GM18520 (cell line): ENCODE measurements at regions not wholly inside any gene's neighbourhood (a gene's known extent, or its start where the extent isn't known, plus 50 kb on each side); places are given as distances from the start of the nearest gene placed in this dataset.

Source experiments
- ATAC-seq: cut with Tn5 transposase; IDR thresholded peaks from one replicate; pipeline ENCODE4 v1.9.1; 2021; ENCODE audit not compliant: unreplicated experiment

DNA sequence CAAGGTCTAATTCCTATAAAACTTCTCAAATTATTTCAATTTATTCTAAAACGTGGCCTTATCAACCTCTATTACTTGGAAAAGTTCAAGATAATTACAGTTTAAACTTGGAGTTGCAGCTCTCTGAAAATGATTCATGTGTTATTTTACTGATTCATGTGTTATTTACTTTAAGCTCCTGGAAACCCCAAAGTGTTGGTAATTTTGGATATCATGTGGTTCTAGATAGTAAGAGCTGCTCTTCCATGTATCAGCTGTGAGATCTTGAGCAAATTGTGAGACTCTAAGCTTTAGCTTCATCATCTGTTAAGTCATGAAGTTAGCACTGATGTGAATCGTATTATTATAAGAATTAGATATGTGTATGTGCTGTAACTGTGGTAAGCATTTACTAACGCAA, 749.2 kb downstream of the TLE4 start:
- ATAC-seq: no peak

DNA sequence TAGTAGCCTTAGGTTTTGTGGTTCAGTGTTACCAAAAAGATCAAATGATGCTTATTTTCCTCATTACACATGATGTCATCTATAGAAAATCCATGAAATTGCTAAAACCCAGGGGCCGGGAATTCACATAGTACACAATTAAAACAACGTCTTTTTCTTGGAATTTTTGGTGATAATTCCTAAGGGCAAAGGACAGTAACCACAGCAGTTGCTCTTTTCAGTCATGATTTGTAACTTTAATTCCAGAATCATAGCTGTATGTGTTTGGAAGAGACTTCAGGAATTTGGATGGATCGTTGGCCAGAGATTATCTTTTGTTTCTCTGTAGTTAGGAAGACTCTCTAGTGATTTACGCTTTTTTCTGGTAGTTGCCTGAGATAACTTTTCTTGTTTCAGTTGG, 748.7 kb downstream of the TLE4 start:
- no peak for ATAC-seq

DNA sequence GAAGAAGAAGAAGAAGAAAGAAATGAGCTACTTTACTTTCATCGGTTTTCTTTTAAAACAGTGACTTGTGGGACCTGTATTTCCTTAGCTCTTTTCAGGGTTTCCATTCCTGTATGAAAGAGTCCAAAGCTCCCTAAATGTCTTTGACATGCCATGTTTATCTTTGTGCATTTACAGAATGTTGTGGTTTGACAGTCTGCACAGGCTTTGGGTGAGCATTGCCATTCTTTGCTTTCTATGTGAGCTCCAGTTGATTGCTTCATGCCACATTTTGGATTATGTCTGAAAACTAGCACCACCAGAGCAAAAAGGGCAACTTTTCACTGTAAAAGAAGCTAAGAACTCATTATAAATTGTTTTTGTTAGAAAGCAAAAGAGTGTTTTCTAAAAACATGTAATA, 733.4 kb downstream of the TLE4 start:
- no peak for ATAC-seq

DNA sequence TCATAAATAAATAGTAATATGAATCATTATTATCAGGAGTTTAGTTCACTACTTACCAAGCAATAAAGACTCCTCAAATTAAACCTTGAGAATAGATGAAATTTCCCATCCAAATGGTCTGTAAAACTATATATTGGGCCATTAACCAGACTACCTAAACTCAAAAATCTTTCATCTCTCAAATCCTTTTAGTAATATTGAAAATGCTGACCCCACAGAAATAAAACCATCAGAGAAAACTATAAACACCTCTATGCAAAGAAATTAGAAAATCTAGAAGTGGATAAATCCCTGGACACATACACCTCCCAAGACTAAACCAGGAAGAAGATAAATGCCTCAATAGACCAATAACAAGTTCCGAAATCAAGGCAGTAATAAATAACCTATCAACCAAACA, 723.2 kb downstream of the TLE4 start:
- ATAC-seq: no peak

DNA sequence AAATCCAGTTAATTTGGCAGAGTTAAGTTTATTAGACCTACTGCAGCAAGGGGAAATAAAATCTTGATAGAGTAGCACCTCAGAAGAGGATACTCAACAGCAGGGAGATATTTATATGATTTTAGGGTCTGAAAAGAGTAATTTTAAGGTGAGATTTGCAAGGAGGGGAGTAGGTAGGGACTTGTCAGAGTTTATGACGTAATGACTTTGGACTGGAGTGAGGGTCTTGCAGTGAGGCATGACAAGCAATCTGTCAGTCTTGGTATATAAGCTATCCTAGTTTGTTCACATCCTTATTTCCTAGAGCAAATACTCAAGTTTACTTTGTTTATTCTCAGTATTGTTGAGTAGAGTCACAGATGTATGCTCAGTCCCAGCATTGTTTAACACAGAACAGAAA, 722.6 kb downstream of the TLE4 start:
- no peak for ATAC-seq

DNA sequence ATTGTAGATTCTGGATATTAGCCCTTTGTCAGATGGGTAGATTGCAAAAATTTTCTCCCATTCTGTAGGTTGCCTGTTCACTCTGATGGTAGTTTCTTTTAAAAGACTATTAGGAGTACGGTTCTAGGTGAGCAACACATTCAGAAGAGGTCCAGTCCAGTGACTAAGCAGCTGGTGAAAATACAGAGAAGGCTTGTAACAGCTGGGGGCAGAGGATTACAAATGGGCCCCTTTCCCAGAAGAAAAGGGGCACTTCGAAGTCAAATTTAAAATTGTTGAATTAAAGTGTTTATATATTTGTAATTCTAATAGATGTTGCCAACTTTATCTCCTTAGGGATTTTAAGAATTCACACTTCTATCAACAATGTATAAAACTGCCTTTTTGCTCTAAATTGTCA, 720.5 kb downstream of the TLE4 start:
- ATAC-seq: no peak

DNA sequence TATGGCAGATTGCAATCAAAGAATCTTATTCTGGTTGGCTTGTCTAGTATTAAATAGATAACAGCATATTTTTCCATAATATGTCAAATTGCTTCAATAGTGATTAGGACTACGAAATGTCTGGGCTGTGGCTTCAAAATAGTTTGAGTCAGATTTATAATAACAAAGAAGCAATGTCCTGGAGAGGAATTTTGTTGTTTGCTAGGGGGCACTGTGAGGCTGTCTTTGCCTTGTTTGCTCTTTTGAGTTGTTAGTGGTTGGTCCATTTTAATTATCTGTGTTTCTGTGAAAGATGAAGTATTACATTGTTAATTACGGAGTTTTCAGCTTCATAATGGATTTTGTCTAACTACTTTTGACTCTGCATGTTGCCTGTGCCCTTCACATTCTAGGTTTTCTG, 713.6 kb downstream of the TLE4 start:
- no peak for ATAC-seq

DNA sequence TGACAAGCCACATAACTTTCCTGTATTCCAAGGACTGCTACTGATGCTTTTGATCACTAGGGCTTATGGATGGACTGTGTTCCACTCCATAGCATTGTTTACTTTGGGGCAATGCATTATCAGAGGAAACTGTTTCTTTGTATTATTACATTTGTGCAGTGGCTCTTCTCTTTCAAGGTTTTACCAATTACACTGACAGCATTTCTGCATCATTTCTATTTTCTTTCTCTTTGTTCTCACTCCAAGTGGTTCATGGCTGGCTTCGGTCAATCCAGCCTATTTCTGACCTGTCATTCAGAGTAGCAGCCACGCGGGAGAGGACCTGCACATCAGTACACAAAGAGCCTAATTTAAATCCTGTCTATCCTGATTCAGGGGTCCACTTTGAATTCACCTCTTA, 711.0 kb downstream of the TLE4 start:
- no peak for ATAC-seq

DNA sequence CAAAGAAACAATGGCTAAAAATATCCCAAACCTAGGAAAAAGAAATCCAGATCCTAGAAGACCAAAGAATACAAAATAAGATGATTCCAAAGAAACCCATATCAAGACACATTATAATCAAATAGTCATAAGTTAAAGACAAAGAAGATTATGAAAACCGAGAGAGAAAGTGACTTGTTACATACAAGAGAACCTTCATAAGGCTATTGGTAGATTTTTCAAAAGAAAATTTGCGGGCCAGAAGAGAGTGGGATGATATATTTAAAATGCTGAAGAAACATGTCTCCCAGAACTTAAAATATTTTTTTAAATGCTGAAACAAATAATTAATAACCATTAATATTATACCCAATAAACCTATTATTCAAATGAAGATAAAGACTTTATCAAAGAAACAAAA, 687.3 kb downstream of the TLE4 start:
- ATAC-seq: no peak

DNA sequence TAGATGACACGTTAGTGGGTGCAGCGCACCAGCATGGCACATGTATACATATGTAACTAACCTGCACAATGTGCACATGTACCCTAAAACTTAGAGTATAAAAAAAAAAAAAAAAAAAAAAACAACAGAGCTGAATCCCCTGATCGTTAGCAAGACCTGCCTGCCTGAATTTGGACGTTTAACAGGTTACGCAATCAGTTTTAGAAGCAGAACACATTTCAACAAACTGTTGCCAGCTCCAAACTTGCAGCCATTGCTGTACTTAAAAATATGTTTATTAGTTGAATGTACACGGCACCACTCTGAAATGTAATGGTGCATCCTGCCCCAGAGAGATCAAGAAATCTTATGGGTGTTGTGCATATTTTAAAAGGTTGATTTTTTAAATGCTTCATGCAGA, 680.0 kb downstream of the TLE4 start:
- no peak for ATAC-seq

DNA sequence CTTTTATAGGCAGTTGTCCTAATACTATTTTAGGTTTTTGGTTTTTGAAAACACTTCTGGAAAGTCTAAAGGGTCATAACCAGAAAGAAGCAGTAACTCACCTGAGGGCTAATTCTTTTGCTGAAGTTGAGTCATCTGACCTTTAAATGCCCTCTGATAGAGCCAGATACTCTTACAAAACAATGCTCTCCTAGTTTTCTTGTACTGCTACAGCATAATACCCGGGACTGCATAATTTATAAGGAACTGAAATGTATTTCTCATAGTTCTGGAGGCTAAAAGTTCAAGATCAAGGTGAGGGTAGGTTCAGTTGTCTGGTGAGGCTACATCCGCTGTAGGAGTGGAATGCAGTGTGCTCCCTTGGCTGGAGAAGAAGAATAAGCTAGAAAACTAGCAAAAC, 670.3 kb downstream of the TLE4 start:
- no peak for ATAC-seq

DNA sequence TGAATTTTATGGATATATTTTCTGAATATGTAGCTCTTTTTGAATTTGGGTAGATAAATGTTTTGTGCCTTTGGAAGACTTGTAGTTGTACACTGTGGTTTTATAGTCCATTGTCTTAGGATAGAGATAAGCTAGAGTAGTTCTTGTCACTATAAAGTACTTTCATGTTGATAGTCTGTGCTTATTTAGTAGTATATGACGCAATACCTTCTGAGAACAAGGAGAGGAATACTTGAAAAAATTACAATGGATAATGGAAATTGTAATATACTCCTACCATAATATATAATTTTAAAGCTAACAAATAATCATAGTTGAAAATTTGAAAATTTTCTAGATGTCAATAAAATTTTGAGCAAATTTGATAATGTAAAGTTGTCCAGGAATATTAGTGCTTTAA, 664.0 kb downstream of the TLE4 start:
- ATAC-seq: no peak

DNA sequence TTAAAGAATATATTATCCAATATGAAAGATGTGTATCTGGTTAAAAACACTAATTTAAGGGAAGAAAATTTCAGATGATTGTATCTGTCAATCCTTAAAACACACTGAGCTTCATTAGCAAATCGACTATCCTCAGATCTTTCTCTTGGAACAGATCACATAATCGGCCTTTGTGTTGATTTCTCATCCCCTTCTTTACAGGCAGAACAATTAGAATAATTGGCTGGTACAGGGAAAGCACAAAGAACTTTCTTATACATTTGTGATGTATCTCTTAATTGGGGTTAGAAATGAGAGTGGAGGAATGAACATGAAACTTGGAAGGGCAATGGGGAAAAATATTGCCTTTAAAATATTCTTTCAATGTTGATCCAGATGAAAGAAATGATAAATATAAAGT, 662.1 kb downstream of the TLE4 start:
- ATAC-seq: no peak

DNA sequence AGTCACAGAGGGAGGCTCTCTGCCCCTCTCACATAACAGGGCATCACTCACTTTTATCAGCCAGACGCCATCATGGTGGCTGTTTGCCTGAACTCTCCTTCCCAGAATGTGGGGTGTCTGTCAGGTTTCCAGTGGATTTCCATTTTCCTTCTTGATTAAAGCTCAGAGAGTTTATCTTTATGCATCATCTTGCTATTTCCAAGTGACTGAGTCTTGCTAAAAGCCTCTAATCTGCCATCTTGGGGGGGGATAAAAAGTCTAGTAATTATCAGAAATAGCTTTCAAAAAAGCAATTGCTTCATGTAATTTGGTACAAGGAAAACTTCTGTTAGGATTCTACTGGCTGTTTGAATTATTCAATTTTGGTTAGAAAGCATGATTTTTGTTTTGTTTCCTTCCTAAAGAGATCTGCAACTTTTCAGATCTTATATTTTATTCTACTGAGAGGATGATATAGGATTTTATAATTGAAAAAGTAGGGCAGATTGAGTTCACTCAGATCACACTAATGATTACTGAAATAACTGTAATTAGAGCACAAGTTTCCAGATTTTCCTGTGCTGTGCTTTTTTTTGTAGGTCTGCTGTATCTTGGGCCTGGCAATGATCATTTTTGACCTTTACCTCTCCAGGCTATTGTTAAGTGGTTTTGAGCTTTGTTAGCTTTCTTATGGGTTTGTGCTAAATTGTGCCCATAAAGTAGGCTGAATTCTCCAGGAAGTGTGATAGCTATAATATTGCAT, 661.5 kb downstream of the TLE4 start:
- ATAC-seq: no peak

DNA sequence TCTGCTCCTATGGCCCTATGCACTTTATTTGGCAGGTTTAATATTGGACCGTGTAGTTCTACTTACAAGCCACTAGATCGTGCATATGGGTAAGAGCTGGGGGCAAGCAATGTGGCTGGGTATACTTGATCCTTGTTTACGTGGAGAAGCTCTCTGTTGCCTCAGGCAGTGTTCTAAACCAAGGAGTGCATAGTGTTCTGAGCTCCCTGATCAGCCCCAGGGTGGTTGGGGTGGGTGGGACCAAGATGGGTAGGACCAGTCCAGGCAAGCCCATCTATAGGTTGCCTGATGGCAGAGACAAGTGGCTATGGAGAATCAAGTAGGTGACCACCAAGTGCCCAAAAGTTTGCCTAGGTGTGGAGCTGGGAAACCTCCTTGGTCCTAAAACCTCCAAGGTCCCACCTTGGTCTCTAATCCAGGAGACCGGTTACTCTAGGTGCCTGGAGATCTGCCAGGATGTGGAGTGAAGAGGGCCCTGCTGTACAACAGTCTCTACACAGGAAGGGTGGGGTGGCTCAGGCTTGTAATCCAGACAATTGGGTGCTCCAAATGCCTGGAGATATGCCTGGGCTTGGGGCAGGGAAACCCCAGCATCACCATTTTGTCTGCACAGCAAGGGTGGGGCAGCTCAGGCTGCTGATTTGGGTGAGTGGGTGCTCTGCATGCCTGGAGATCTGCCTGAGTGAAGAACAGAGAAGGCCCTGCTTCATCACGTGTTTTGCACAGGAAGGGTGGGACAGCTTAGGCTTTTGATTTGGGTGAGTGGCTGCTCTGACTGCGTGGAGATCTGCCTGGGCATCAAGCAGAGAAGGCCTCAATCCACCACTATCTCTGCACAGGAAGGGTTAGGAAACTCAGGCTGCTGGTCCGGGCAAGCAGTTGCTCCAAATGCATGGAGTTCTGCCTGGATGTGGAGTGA, 659.8 kb downstream of the TLE4 start:
- no peak for ATAC-seq

DNA sequence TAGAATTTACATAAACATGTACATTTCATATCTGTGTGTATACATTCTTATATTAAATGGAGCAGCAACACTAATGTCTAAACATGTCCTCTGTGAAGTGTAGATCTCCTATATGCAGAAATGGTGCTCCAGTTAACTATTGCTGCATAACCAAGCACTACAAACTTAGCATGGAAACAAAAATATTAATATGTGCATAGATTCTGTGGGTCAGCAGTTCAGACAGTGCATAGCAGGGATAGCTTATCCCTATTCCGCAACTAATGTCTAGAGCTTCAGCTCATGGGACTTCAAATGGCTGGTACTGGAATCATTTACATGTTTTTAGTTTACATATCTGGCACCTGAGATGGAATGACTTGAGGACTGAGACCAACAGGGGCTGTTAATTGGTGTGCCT, 652.1 kb downstream of the TLE4 start:
- ATAC-seq: no peak

DNA sequence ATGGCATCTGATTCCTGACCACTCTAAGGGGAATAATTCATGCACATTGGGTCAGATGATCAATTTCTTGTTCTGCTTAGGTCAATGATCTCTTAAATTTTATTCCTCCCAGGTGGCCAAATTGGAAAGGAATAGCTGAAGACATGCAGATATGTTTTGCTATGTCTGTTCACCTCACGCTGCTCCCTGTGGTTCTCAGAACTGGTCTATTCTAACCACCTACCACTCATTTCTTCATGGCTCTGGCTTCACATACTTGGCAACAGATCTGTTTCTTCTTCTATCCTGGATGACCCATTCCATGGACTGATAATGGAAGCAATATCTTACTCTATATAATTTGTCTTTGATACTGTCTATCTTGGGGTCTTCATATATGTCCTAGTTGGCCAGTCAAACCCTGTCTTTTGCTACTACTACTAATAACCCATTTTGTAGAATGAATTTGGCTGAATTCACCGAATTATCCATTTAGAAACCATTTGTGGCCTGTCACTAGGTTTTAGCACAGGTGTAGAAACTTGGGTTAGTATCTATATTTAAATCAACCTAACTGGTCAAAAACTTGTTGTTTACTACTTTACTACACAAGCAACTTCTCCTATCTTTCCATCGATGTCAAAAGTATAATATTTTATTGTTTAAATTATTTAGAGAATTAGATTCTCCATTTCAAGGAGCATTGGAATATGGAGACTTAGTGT, 650.9 kb downstream of the TLE4 start:
- no peak for ATAC-seq

DNA sequence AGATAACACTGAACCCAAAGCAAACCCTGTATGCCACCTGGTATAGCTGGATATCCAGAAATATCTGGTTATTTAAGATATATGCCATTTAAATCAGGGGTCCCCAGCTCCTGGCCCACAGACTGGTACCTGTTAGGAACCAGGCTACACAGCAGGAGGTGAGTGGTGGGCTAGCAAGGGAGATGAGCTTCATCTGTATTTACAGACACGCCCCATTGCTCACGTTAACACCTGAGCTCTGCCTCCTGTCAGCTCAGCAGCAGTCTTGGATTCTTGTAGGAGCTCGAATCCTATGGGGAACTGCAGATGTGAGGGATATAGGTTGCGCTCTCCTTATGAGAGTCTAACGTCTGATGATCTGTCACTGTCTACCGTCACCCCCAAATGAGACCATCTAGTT, 646.6 kb downstream of the TLE4 start:
- ATAC-seq: no peak

DNA sequence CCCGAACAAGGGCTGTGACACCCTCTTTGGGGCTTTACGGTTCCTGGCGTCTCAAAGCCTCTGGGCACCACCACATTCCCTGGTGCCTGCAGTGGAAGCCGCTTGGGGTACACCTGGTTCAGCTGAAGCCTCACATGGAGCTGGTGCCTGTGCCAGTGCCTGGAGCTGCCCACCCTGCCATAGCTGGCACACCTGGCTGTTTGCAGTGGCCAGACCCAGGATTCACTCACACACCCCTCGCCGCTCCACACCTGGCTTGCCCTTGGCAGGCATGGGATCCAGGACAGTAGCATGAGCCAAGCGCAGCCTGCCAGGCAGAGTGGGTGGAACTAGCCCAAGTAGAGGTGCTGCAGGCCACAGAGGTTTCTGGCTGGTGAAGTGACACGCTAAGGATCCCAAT, 641.8 kb downstream of the TLE4 start:
- ATAC-seq: no peak

DNA sequence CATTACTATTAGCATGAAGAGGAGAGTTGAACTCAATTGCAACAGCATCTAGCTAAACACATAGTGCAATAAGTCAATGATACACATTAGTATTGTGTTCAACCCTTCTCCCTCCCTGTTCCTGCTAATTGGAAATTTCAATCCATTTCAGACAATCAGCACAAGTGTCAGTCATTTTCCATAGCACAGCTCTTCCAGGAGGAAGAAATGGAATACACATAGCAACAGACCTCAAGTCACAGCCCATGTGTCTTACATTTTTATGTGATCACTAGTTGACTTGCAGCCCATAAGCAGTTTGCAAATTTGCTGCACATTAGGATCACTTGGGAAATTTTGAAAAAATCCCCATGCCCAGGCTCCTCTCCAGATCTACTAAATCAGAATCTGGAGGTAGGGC, 636.9 kb downstream of the TLE4 start:
- no peak for ATAC-seq

DNA sequence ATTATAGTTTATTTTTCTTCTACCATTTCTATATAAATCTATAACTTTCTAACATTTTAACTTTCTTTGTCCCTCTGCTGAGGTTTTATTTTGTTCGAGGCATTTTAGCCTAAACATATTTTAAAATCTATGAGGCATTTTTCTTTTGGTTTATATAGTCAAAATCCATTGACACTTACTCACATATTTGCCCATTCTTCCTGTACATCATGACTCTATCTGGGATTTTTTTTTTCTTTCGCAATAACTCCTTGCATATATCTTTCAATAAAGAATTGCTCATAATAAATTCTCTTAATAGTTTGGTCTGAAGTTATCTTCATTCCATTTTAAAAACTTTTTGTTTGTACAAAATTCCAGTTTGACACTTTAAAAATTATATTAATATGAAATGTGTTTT, 632.3 kb downstream of the TLE4 start:
- no peak for ATAC-seq

DNA sequence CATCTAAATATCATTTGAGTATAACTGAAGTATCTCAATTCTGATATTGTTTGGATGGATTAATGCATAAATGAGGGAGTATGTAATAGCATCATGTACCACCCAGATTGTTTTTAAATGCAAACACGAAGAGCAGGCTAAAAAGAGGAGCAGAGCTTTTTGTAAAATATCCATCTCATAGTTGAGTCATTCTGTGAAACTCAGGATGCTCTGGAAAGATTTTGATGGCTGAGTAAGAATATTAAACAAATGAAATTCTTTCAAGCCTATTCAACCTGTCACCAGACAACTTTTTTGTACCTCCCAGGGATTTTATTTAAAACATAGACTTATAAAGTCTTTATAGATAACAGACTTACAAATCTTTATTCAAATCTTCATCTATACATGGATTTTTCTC, 625.9 kb downstream of the TLE4 start:
- ATAC-seq: no peak
